HL-60 (cell line): ENCODE measurements at regions not wholly inside any gene's neighbourhood (a gene's known extent, or its start where the extent isn't known, plus 50 kb on each side); places are given as distances from the start of the nearest gene placed in this dataset.

Experiments used
- DNase-seq, 2 experiments: peaks; one replicate each; pipeline ENCODE4 v3.0.0-alpha.2; 2010 to 2020; ENCODE audit warnings: low read depth in 1 of 2, low spot score in 1 of 2
- H3K27ac ChIP-seq: fragments of 250-450 bp; sonication (Bioruptor Pico); replicated peaks from 2 replicates; pipeline ENCODE4 v1.5.1; 2020; ENCODE audit warnings: mild to moderate bottlenecking, moderate library complexity
- H3K27me3 ChIP-seq: fragments of 250-450 bp; sonication (Bioruptor Pico); 2 replicates; pipeline ENCODE4 v1.5.1; 2021; ENCODE audit warnings: mild to moderate bottlenecking, moderate library complexity; ENCODE audit not compliant: insufficient read depth, poor library complexity, severe bottlenecking
- H3K4me3 ChIP-seq: replicated peaks from 2 replicates; pipeline ENCODE4 v1.5.1; 2011; ENCODE audit warnings: mild to moderate bottlenecking, control low read depth, low read length; ENCODE audit not compliant: insufficient read depth
- CTCF ChIP-seq: IDR thresholded peaks from one replicate; pipeline ENCODE4 v1.5.1; 2011; ENCODE audit warnings: low read length, control low read depth, inconsistent platforms; ENCODE audit not compliant: insufficient read depth
- GABPA ChIP-seq: IDR thresholded peaks from 2 replicates; pipeline ENCODE4 v1.6.1; 2012; ENCODE audit warnings: low read depth
- POLR2AphosphoS5 ChIP-seq: IDR thresholded peaks from 2 replicates; pipeline ENCODE4 v1.6.1; 2012; ENCODE audit warnings: low read depth
- REST ChIP-seq: IDR thresholded peaks from 2 replicates; pipeline ENCODE4 v1.6.1; 2012; ENCODE audit warnings: low read depth; ENCODE audit not compliant: insufficient replicate concordance
- SPI1 ChIP-seq: IDR thresholded peaks from 2 replicates; pipeline ENCODE4 v1.6.1; 2012; ENCODE audit warnings: low read depth, mild to moderate bottlenecking, borderline replicate concordance

DNA sequence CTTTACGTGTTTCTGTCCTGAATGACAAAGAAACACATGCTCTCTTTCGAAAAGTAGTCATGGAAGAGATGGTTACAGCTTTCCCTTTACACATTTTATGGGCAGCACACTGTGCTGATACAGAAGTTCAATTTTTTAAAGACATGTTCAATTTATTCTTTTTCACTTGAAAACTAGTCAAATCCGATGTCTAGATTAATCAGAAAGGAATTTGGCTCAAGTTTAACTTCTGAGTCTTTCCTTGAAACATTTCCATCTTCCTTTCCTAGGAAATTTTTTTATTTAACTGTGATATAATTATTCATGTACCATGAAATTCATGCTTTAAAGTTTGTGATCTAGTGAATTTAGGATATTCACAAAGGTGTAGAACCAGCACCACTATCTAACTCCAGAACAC, 360.1 kb downstream of the TNS3 start:
- no peak overlapping the region for H3K4me3 ChIP-seq
- no peak overlapping the region for H3K27ac ChIP-seq
- no peak for DNase-seq
- TF ChIP-seq REST (no peak), GABPA (no peak), POLR2AphosphoS5 (no peak), CTCF (no peak), SPI1 (no peak)
- no peaks in the 10 kb centered on the region for H3K27me3 ChIP-seq

- no peak for TF ChIP-seq POLR2AphosphoS5
- TF ChIP-seq REST: no peak
- no peak for TF ChIP-seq SPI1
- DNase-seq: no peak
- Histone ChIP-seq H3K4me3 (no peak overlapping the region), H3K27me3 (no peaks in the 10 kb centered on the region), H3K27ac (no peak overlapping the region)
These were observed 363.3 kb downstream of the TNS3 start for GRCh38 chr7:47218378-47219176.

DNA sequence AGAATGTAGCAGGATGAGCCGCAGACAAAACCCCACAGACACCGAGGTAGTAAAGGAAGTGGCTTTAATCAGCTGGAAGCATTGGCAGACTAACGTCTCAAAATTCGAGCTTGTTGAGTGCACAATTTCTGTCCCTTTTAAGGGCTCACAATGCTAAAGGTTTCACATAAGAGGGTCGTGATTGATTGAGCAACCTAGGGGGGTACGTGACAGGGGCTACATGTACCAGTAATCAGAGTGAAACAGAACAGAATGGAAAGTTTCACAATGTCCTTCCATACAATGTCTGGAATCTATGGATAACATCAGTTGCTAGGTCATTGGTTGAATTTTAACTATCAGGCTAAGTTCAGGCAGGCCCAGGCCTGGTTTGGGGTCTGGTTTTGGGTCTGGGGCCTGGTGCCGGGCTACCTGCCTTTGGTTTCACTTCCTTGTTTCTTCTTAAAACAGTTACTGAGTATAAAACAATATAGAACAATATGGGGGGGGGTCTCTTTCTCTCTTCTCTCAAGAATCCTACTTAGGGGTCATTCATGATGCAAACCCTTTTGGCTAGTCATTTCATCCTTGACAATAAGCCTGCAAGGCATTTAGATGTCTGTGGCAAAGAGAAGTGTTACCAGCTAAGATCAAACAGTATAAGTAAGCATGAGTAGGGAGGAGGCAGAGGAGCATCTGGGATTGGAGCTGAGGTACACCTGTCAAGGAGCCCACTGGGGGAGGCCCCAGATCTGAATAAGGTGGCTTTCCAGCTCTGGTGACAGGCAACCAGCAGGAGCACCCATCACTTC, 364.1 kb downstream of the TNS3 start:
- TF ChIP-seq GABPA (no peak), SPI1 (no peak), CTCF (no peak), POLR2AphosphoS5 (no peak), REST (no peak)
- DNase-seq: no peak
- no peaks in the 10 kb centered on the region for H3K27me3 ChIP-seq
- H3K4me3 ChIP-seq: no peak overlapping the region
- H3K27ac ChIP-seq: no peak overlapping the region
